Glutamatergic neuron (in vitro differentiated cells): ENCODE measurements at regions not wholly inside any gene's neighbourhood (a gene's known extent, or its start where the extent isn't known, plus 50 kb on each side); places are given as distances from the start of the nearest gene placed in this dataset.

ENCODE experiments used
- DNase-seq: peaks from one replicate; pipeline ENCODE4 v3.0.0; 2022
- H3K27ac Mint-ChIP-seq: one replicate; pipeline ENCODE4 v1.8.0; 2020; ENCODE audit warnings: mild to moderate bottlenecking, mixed read lengths, inconsistent platforms; ENCODE audit not compliant: unreplicated experiment
- H3K27me3 Mint-ChIP-seq: one replicate; pipeline ENCODE4 v1.8.0; 2020; ENCODE audit warnings: mild to moderate bottlenecking, moderate library complexity, mixed read lengths, inconsistent platforms; ENCODE audit not compliant: unreplicated experiment
- H3K36me3 Mint-ChIP-seq: one replicate; pipeline ENCODE4 v1.8.0; 2020; ENCODE audit warnings: mild to moderate bottlenecking, mixed read lengths, inconsistent platforms; ENCODE audit not compliant: unreplicated experiment
- H3K4me1 Mint-ChIP-seq: one replicate; pipeline ENCODE4 v1.8.0; 2020; ENCODE audit warnings: mild to moderate bottlenecking, low read depth, mixed read lengths, inconsistent platforms; ENCODE audit not compliant: unreplicated experiment
- H3K4me3 Mint-ChIP-seq: one replicate; pipeline ENCODE4 v1.8.0; 2020; ENCODE audit warnings: mild to moderate bottlenecking, mixed read lengths, inconsistent platforms; ENCODE audit not compliant: unreplicated experiment
- H3K9me3 Mint-ChIP-seq: one replicate; pipeline ENCODE4 v1.8.0; 2020; ENCODE audit warnings: mild to moderate bottlenecking, moderate library complexity, mixed read lengths, inconsistent platforms; ENCODE audit not compliant: unreplicated experiment
- TF ChIP-seq, protein P1 (sequence below): fragments of 200-600 bp; sonication (generic); IDR thresholded peaks from one replicate; pipeline ENCODE4 v1.5.0; 2021; ENCODE audit not compliant: partially characterized antibody, unreplicated experiment

DNA sequence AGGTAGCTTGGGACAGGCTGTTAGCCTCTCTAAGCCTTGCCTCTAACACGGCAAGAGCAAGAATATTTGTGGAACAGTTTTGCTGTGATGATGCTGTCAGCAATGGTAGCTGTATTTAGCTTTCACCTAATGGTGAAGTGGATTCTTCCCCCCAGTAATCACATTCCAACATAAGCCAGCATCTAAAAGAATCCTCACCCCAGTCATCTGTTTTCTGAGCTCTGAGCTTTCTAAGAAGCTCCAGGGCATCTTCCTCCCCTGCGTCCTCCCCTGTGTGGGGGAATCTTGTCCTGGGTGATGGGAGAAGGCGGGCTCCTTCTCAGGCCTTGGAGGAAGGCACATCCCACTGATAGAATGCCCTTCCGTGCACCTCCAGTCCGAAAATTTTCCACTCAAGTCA, 367.6 kb downstream of the BRD1 start:
- H3K27me3 Mint-ChIP-seq, result peaks cover 3% of the 10 kb centered on the region
- DNase-seq, result no peak
- peaks cover 29% of the 10 kb centered on the region for H3K9me3 Mint-ChIP-seq
- H3K36me3 Mint-ChIP-seq, result peaks cover 21% of the 10 kb centered on the region
- H3K4me3 Mint-ChIP-seq, result no peak overlapping the region
- H3K4me1 Mint-ChIP-seq, result no peaks in the 10 kb centered on the region
- TF ChIP-seq, protein P1, sequence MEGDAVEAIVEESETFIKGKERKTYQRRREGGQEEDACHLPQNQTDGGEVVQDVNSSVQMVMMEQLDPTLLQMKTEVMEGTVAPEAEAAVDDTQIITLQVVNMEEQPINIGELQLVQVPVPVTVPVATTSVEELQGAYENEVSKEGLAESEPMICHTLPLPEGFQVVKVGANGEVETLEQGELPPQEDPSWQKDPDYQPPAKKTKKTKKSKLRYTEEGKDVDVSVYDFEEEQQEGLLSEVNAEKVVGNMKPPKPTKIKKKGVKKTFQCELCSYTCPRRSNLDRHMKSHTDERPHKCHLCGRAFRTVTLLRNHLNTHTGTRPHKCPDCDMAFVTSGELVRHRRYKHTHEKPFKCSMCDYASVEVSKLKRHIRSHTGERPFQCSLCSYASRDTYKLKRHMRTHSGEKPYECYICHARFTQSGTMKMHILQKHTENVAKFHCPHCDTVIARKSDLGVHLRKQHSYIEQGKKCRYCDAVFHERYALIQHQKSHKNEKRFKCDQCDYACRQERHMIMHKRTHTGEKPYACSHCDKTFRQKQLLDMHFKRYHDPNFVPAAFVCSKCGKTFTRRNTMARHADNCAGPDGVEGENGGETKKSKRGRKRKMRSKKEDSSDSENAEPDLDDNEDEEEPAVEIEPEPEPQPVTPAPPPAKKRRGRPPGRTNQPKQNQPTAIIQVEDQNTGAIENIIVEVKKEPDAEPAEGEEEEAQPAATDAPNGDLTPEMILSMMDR, result no peak
- no peak overlapping the region for H3K27ac Mint-ChIP-seq

- TF ChIP-seq, protein P1, result no peak
- Mint-ChIP-seq H3K27ac (no peak overlapping the region), H3K27me3 (peaks cover 3% of the 10 kb centered on the region), H3K4me1 (no peaks in the 10 kb centered on the region), H3K4me3 (no peak overlapping the region), H3K36me3 (peaks cover 25% of the 10 kb centered on the region), H3K9me3 (peaks cover 29% of the 10 kb centered on the region)
- no peak for DNase-seq
These were observed 369.0 kb downstream of the BRD1 start for GRCh38 chr22:49458708-49459099.

GRCh38 chr22:49457946-49458707, 369.5 kb downstream of the BRD1 start:
- Mint-ChIP-seq H3K27ac (no peak overlapping the region), H3K4me1 (no peaks in the 10 kb centered on the region), H3K27me3 (peaks cover 3% of the 10 kb centered on the region), H3K36me3 (peaks cover 25% of the 10 kb centered on the region), H3K4me3 (no peak overlapping the region), H3K9me3 (peaks cover 29% of the 10 kb centered on the region)
- no peak for DNase-seq
- TF ChIP-seq, protein P1, result no peak

DNA sequence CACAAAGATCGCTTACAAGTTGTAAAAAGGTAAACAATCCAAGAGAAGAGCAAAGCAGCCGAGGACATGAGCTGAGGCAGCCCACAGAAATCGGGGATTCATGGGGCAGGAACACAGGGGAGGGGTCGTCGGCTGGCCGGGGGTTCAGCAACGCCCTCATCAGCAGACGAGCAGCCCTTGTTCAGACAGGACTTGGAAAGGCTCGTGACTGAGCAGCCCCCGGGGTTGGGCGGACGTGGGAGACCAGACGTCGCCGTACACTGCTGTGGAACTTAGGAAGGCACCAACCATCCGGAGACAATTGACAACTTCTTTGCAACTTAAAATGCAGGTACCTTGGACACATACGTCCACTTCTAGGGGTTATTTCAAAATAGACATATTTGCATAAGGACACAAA, 370.5 kb downstream of the BRD1 start:
- TF ChIP-seq, protein P1, result no peak
- Mint-ChIP-seq H3K4me3 (no peak overlapping the region), H3K4me1 (no peaks in the 10 kb centered on the region), H3K36me3 (peaks cover 25% of the 10 kb centered on the region), H3K27me3 (peaks cover 3% of the 10 kb centered on the region), H3K9me3 (peaks cover 25% of the 10 kb centered on the region), H3K27ac (no peak overlapping the region)
- DNase-seq, result no peak

- H3K27me3 Mint-ChIP-seq, result peaks cover 3% of the 10 kb centered on the region
- H3K27ac Mint-ChIP-seq, result no peak overlapping the region
- TF ChIP-seq, protein P1, result no peak
- peaks cover 21% of the 10 kb centered on the region for H3K9me3 Mint-ChIP-seq
- DNase-seq, result no peak
- H3K36me3 Mint-ChIP-seq, result peaks cover 30% of the 10 kb centered on the region
- H3K4me1 Mint-ChIP-seq, result no peaks in the 10 kb centered on the region
- no peak overlapping the region for H3K4me3 Mint-ChIP-seq
These were observed 372.1 kb downstream of the BRD1 start for GRCh38 chr22:49455595-49455994.
